ENCODE measurements at regions not wholly inside any gene's neighbourhood (a gene's known extent, or its start where the extent isn't known, plus 50 kb on each side); places are given as distances from the start of the nearest gene placed in this dataset.

DNA sequence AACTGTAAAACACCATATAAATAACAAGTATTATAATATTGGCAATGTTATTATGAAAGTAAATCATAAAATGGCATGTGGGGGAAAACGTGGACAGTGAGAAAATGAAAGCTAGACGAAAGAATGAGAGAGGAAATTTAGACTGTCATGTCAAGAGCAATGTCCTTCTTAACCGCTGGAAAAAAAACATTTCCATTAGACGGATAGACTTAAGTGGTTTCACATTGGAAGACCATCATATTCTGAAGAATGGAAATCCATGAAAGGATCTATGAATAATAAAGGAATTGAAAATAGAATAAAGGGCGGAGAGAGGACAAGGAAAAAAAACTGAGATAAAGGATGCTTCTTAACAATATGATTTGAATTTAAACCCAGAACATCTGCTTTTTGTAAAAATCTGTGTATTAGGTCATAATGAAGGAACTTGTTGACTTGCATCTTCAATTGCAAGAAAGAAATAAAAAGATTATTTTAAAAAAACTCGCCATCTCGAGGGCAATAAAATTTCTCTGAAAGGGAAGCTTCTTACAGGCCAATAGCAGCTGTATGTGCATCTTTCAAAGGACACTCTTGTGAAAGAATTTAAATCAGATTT, 90.6 kb downstream of the SPRY2 start:
- H3K4me2 ChIP-seq = no peak overlapping the region
- H3K9ac ChIP-seq = no peak overlapping the region
- no peak overlapping the region for H3K27ac ChIP-seq
- H3K27me3 ChIP-seq (ENCODE audit: insufficient read depth, low read depth) = no peaks in the 10 kb centered on the region
- H3K36me3 ChIP-seq (ENCODE audit: insufficient read depth) = no peaks in the 10 kb centered on the region
- H3K4me3 ChIP-seq (IDR thresholded peaks at IDR 0.05; ENCODE audit: insufficient read depth, low read depth, low read length) = no peak overlapping the region
- no peaks in the 10 kb centered on the region for H3K79me2 ChIP-seq (ENCODE audit: insufficient read depth, low read depth)
- no peaks in the 10 kb centered on the region for H4K20me1 ChIP-seq (ENCODE audit: insufficient read depth)
- H2AFZ ChIP-seq (ENCODE audit: low read depth) = no peak overlapping the region
- TF ChIP-seq, protein P1, sequence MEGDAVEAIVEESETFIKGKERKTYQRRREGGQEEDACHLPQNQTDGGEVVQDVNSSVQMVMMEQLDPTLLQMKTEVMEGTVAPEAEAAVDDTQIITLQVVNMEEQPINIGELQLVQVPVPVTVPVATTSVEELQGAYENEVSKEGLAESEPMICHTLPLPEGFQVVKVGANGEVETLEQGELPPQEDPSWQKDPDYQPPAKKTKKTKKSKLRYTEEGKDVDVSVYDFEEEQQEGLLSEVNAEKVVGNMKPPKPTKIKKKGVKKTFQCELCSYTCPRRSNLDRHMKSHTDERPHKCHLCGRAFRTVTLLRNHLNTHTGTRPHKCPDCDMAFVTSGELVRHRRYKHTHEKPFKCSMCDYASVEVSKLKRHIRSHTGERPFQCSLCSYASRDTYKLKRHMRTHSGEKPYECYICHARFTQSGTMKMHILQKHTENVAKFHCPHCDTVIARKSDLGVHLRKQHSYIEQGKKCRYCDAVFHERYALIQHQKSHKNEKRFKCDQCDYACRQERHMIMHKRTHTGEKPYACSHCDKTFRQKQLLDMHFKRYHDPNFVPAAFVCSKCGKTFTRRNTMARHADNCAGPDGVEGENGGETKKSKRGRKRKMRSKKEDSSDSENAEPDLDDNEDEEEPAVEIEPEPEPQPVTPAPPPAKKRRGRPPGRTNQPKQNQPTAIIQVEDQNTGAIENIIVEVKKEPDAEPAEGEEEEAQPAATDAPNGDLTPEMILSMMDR (conservative IDR thresholded peaks at IDR 0.05; ENCODE audit: low read depth, low read length) = no peak
- no peaks in the 10 kb centered on the region for H3K4me1 ChIP-seq (ENCODE audit: low read depth, poor library complexity, severe bottlenecking)

DNA sequence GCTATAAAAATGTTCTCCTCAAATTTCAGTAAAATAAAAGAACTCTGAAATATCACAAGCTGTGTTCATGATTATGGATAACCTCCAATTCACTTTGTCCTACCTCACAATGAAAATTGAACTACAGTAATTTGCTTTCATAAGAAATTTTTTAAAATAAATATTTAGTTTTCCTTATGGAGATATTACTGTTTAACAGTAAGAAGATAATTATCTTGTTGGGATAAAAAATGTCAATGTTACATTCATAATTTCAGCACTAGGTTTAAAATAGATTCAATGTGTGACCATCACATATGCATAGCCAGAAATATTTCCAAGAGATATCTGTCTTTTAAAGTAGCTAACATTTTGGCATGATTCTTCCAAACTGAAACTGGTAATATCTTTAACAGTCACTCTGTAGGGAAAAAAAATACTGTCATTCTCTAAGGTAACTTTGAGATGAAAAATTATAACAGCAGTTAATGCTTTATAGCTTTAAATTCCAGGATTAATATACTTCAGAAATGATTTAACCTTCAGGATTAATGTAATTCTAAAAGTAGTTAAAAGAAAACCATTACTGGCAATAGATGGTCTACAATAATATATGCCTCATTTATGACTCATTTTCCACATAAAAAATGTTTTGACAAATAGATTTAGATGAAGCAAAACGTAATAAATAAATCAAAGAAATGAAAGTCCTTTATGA, 91.3 kb downstream of the SPRY2 start:
- no peaks in the 10 kb centered on the region for H3K4me1 ChIP-seq (ENCODE audit: low read depth, poor library complexity, severe bottlenecking)
- H3K4me3 ChIP-seq (IDR thresholded peaks at IDR 0.05; ENCODE audit: insufficient read depth, low read depth, low read length) = no peak overlapping the region
- no peaks in the 10 kb centered on the region for H3K27me3 ChIP-seq (ENCODE audit: insufficient read depth, low read depth)
- no peak overlapping the region for H3K9ac ChIP-seq
- H2AFZ ChIP-seq (ENCODE audit: low read depth) = no peak overlapping the region
- TF ChIP-seq, protein P1 (conservative IDR thresholded peaks at IDR 0.05; ENCODE audit: low read depth, low read length) = no peak
- H3K79me2 ChIP-seq (ENCODE audit: insufficient read depth, low read depth) = no peaks in the 10 kb centered on the region
- no peaks in the 10 kb centered on the region for H4K20me1 ChIP-seq (ENCODE audit: insufficient read depth)
- H3K36me3 ChIP-seq (ENCODE audit: insufficient read depth) = no peaks in the 10 kb centered on the region
- no peak overlapping the region for H3K4me2 ChIP-seq
- H3K27ac ChIP-seq = no peak overlapping the region

DNA sequence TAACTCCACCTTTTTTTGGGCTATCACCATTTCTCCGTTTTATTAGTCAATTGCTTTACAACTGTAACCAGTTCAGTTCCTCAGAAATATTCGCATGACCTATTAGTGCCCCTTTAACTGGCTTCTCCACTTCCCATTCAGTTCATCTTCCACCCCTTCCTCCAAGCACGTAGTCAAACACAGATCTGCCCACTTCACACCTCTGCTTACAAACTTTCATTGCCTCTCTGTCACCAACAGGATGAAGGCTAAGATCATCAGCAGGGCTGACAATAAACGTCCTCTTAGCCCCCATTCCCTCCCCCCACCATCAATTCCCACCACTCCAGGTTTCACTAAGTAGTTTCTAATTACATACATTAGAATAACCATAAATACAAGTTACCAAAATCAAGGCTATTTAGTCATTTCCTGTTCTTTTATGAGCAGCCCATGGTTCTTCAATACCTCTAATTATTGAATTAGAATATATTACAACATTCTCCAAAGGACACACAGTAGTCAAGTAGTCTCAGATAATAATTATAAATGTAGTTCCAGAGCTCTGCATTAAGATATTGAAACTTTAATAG, 95.7 kb downstream of the SPRY2 start:
- TF ChIP-seq, protein P1 (conservative IDR thresholded peaks at IDR 0.05; ENCODE audit: low read depth, low read length) = no peak
- Histone ChIP-seq H3K4me3 (IDR thresholded peaks at IDR 0.05; ENCODE audit: insufficient read depth, low read depth, low read length) (no peak overlapping the region), H2AFZ (ENCODE audit: low read depth) (no peak overlapping the region), H3K79me2 (ENCODE audit: insufficient read depth, low read depth) (no peaks in the 10 kb centered on the region), H3K36me3 (ENCODE audit: insufficient read depth) (no peaks in the 10 kb centered on the region), H3K9ac (no peak overlapping the region), H3K4me2 (no peak overlapping the region), H3K27me3 (ENCODE audit: insufficient read depth, low read depth) (no peaks in the 10 kb centered on the region), H3K27ac (no peak overlapping the region), H3K4me1 (ENCODE audit: low read depth, poor library complexity, severe bottlenecking) (no peaks in the 10 kb centered on the region), H4K20me1 (ENCODE audit: insufficient read depth) (no peaks in the 10 kb centered on the region)

DNA sequence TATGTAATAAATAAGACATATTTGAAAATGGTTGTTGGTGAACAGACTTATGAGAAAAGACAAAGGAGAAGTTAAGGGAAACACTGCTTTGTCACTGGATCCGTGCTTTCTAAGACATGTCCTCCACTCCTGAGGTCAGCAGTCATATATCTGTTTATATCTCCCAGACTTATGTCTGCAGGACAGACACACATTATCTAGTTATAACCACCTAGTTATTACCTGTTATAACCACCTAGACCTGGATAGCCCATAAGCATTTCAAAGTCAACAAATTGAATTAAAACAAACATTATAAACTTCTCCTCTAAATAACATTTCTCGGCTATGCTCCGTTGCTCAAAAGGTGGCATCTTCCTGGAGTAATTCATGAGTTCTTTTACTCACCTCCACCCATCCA, 96.4 kb downstream of the SPRY2 start:
- TF ChIP-seq, protein P1 (conservative IDR thresholded peaks at IDR 0.05; ENCODE audit: low read depth, low read length) = no peak
- no peaks in the 10 kb centered on the region for H3K79me2 ChIP-seq (ENCODE audit: insufficient read depth, low read depth)
- H3K4me3 ChIP-seq (IDR thresholded peaks at IDR 0.05; ENCODE audit: insufficient read depth, low read depth, low read length) = no peak overlapping the region
- H3K36me3 ChIP-seq (ENCODE audit: insufficient read depth) = no peaks in the 10 kb centered on the region
- H3K27ac ChIP-seq = no peak overlapping the region
- no peaks in the 10 kb centered on the region for H4K20me1 ChIP-seq (ENCODE audit: insufficient read depth)
- H3K4me2 ChIP-seq = no peak overlapping the region
- no peaks in the 10 kb centered on the region for H3K4me1 ChIP-seq (ENCODE audit: low read depth, poor library complexity, severe bottlenecking)
- no peak overlapping the region for H2AFZ ChIP-seq (ENCODE audit: low read depth)
- H3K9ac ChIP-seq = no peak overlapping the region
- H3K27me3 ChIP-seq (ENCODE audit: insufficient read depth, low read depth) = no peaks in the 10 kb centered on the region
